ENCODE measurements at regions not wholly inside any gene's neighbourhood (a gene's known extent, or its start where the extent isn't known, plus 50 kb on each side); places are given as distances from the start of the nearest gene placed in this dataset.

- TF ChIP-seq, protein P1, sequence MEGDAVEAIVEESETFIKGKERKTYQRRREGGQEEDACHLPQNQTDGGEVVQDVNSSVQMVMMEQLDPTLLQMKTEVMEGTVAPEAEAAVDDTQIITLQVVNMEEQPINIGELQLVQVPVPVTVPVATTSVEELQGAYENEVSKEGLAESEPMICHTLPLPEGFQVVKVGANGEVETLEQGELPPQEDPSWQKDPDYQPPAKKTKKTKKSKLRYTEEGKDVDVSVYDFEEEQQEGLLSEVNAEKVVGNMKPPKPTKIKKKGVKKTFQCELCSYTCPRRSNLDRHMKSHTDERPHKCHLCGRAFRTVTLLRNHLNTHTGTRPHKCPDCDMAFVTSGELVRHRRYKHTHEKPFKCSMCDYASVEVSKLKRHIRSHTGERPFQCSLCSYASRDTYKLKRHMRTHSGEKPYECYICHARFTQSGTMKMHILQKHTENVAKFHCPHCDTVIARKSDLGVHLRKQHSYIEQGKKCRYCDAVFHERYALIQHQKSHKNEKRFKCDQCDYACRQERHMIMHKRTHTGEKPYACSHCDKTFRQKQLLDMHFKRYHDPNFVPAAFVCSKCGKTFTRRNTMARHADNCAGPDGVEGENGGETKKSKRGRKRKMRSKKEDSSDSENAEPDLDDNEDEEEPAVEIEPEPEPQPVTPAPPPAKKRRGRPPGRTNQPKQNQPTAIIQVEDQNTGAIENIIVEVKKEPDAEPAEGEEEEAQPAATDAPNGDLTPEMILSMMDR (IDR thresholded peaks at IDR 0.05 in 4 of 5, conservative IDR thresholded peaks at IDR 0.05 in 1 of 5): no peak
- TF ChIP-seq POLR2A (IDR thresholded peaks at IDR 0.05): no peak
Measured at GRCh38 chr17:22310717-22311686, 618.7 kb downstream of the KCNJ18 start.
